ENCODE measurements at regions not wholly inside any gene's neighbourhood (a gene's known extent, or its start where the extent isn't known, plus 50 kb on each side); places are given as distances from the start of the nearest gene placed in this dataset.
"Not testable (repeated sequence)": the region's sequence is repeated elsewhere in the genome, so short reads cannot be mapped to it uniquely, and the experiment has no call there.

GRCh38 chr19:31874313-31874712, 471.1 kb upstream of the ZNF507 start:
- WGBS, result 95% methylated on average over 4 of the region's 4 CpGs
- H3K27ac ChIP-seq (ENCODE audit: low read depth), result no peak overlapping the region
- H3K4me1 ChIP-seq (ENCODE audit: insufficient read depth), result no peaks in the 10 kb centered on the region
- no peaks in the 10 kb centered on the region for H3K36me3 ChIP-seq (ENCODE audit: insufficient read depth)
- no peak overlapping the region for H3K4me3 ChIP-seq (ENCODE audit: low read depth, low read length)
- DNase-seq (ENCODE audit: extremely low spot score), result no peak

GRCh38 chr19:31875591-31875990, 469.8 kb upstream of the ZNF507 start:
- H3K4me3 ChIP-seq (ENCODE audit: low read depth, low read length), result no peak overlapping the region
- H3K27ac ChIP-seq (ENCODE audit: low read depth), result no peak overlapping the region
- H3K4me1 ChIP-seq (ENCODE audit: insufficient read depth), result no peaks in the 10 kb centered on the region
- WGBS, result 92% methylated on average over 16 of the region's 16 CpGs
- H3K36me3 ChIP-seq (ENCODE audit: insufficient read depth), result no peaks in the 10 kb centered on the region
- no peak for DNase-seq (ENCODE audit: extremely low spot score)

GRCh38 chr19:31880283-31880682, 465.1 kb upstream of the ZNF507 start:
- 67% methylated on average over 2 of the region's 2 CpGs for WGBS
- Histone ChIP-seq H3K27ac (ENCODE audit: low read depth) (no peak overlapping the region), H3K4me3 (ENCODE audit: low read depth, low read length) (no peak overlapping the region), H3K4me1 (ENCODE audit: insufficient read depth) (no peaks in the 10 kb centered on the region), H3K36me3 (ENCODE audit: insufficient read depth) (no peaks in the 10 kb centered on the region)
- no peak for DNase-seq (ENCODE audit: extremely low spot score)

GRCh38 chr19:31881988-31882387, 463.4 kb upstream of the ZNF507 start:
- H3K4me3 ChIP-seq (ENCODE audit: low read depth, low read length), result no peak overlapping the region
- DNase-seq (ENCODE audit: extremely low spot score), result no peak
- no peaks in the 10 kb centered on the region for H3K4me1 ChIP-seq (ENCODE audit: insufficient read depth)
- no peak overlapping the region for H3K27ac ChIP-seq (ENCODE audit: low read depth)
- 87% methylated on average over 7 of the region's 7 CpGs for WGBS
- H3K36me3 ChIP-seq (ENCODE audit: insufficient read depth), result no peaks in the 10 kb centered on the region

- Histone ChIP-seq H3K36me3 (ENCODE audit: insufficient read depth) (no peaks in the 10 kb centered on the region), H3K27ac (ENCODE audit: low read depth) (no peak overlapping the region), H3K4me3 (ENCODE audit: low read depth, low read length) (no peak overlapping the region), H3K4me1 (ENCODE audit: insufficient read depth) (no peaks in the 10 kb centered on the region)
- WGBS, result 95% methylated on average over 2 of the region's 2 CpGs
- DNase-seq (ENCODE audit: extremely low spot score), result no peak
These were observed 462.7 kb upstream of the ZNF507 start for GRCh38 chr19:31882709-31883108.

- Histone ChIP-seq H3K27ac (ENCODE audit: low read depth) (no peak overlapping the region), H3K4me1 (ENCODE audit: insufficient read depth) (no peaks in the 10 kb centered on the region), H3K4me3 (ENCODE audit: low read depth, low read length) (no peak overlapping the region), H3K36me3 (ENCODE audit: insufficient read depth) (no peaks in the 10 kb centered on the region)
- no peak for DNase-seq (ENCODE audit: extremely low spot score)
- 95% methylated on average over 17 of the region's 17 CpGs for WGBS
These were observed 462.0 kb upstream of the ZNF507 start for GRCh38 chr19:31883296-31883990.

GRCh38 chr19:31885280-31885853, 460.0 kb upstream of the ZNF507 start:
- Histone ChIP-seq H3K4me1 (ENCODE audit: insufficient read depth) (no peaks in the 10 kb centered on the region), H3K27ac (ENCODE audit: low read depth) (no peak overlapping the region), H3K4me3 (ENCODE audit: low read depth, low read length) (no peak overlapping the region), H3K36me3 (ENCODE audit: insufficient read depth) (no peaks in the 10 kb centered on the region)
- 81% methylated on average over 8 of the region's 8 CpGs for WGBS
- no peak for DNase-seq (ENCODE audit: extremely low spot score)

GRCh38 chr19:31890230-31890629, 455.2 kb upstream of the ZNF507 start:
- WGBS, result 90% methylated on average over 9 of the region's 9 CpGs
- no peak overlapping the region for H3K4me3 ChIP-seq (ENCODE audit: low read depth, low read length)
- no peak overlapping the region for H3K27ac ChIP-seq (ENCODE audit: low read depth)
- H3K4me1 ChIP-seq (ENCODE audit: insufficient read depth), result no peaks in the 10 kb centered on the region
- H3K36me3 ChIP-seq (ENCODE audit: insufficient read depth), result no peaks in the 10 kb centered on the region
- DNase-seq (ENCODE audit: extremely low spot score), result no peak

- WGBS, result 75% methylated on average over 2 of the region's 2 CpGs
- no peaks in the 10 kb centered on the region for H3K36me3 ChIP-seq (ENCODE audit: insufficient read depth)
- DNase-seq (ENCODE audit: extremely low spot score), result no peak
- H3K27ac ChIP-seq (ENCODE audit: low read depth), result no peak overlapping the region
- no peaks in the 10 kb centered on the region for H3K4me1 ChIP-seq (ENCODE audit: insufficient read depth)
- H3K4me3 ChIP-seq (ENCODE audit: low read depth, low read length), result no peak overlapping the region
These were observed 453.4 kb upstream of the ZNF507 start for GRCh38 chr19:31892060-31892459.

- WGBS, result 84% methylated on average over 4 of the region's 4 CpGs
- not testable (repeated sequence) for H3K4me1 ChIP-seq (ENCODE audit: insufficient read depth); H3K36me3 ChIP-seq (ENCODE audit: insufficient read depth); H3K27ac ChIP-seq (ENCODE audit: low read depth); DNase-seq (ENCODE audit: extremely low spot score); H3K4me3 ChIP-seq (ENCODE audit: low read depth, low read length)
These were observed 451.9 kb upstream of the ZNF507 start for GRCh38 chr19:31893491-31893890.

- Histone ChIP-seq H3K4me3 (ENCODE audit: low read depth, low read length) (no peak overlapping the region), H3K27ac (ENCODE audit: low read depth) (no peak overlapping the region), H3K36me3 (ENCODE audit: insufficient read depth) (no peaks in the 10 kb centered on the region), H3K4me1 (ENCODE audit: insufficient read depth) (no peaks in the 10 kb centered on the region)
- 82% methylated on average over 1 of the region's 1 CpG for WGBS
- DNase-seq (ENCODE audit: extremely low spot score), result no peak
These were observed 451.0 kb upstream of the ZNF507 start for GRCh38 chr19:31894451-31894850.

GRCh38 chr19:31897292-31897691, 448.1 kb upstream of the ZNF507 start:
- WGBS, result 96% methylated on average over 3 of the region's 3 CpGs
- no peak overlapping the region for H3K27ac ChIP-seq (ENCODE audit: low read depth)
- H3K4me1 ChIP-seq (ENCODE audit: insufficient read depth), result no peaks in the 10 kb centered on the region
- DNase-seq (ENCODE audit: extremely low spot score), result no peak
- H3K4me3 ChIP-seq (ENCODE audit: low read depth, low read length), result no peak overlapping the region
- no peaks in the 10 kb centered on the region for H3K36me3 ChIP-seq (ENCODE audit: insufficient read depth)

- Histone ChIP-seq H3K27ac (ENCODE audit: low read depth) (no peak overlapping the region), H3K36me3 (ENCODE audit: insufficient read depth) (no peaks in the 10 kb centered on the region), H3K4me1 (ENCODE audit: insufficient read depth) (no peaks in the 10 kb centered on the region), H3K4me3 (ENCODE audit: low read depth, low read length) (no peak overlapping the region)
- 89% methylated on average over 2 of the region's 2 CpGs for WGBS
- DNase-seq (ENCODE audit: extremely low spot score), result no peak
These were observed 444.4 kb upstream of the ZNF507 start for GRCh38 chr19:31900991-31901390.

- no peak for DNase-seq (ENCODE audit: extremely low spot score)
- 100% methylated on average over 1 of the region's 1 CpG for WGBS
- H3K4me1 ChIP-seq (ENCODE audit: insufficient read depth), result no peaks in the 10 kb centered on the region
- H3K27ac ChIP-seq (ENCODE audit: low read depth), result no peak overlapping the region
- H3K4me3 ChIP-seq (ENCODE audit: low read depth, low read length), result no peak overlapping the region
- no peaks in the 10 kb centered on the region for H3K36me3 ChIP-seq (ENCODE audit: insufficient read depth)
These were observed 442.6 kb upstream of the ZNF507 start for GRCh38 chr19:31902821-31903220.

All from urinary bladder (tissue), 3 donors.